Uterus (tissue), 3 donors: ENCODE measurements at regions not wholly inside any gene's neighbourhood (a gene's known extent, or its start where the extent isn't known, plus 50 kb on each side); places are given as distances from the start of the nearest gene placed in this dataset.
"Not testable (repeated sequence)": the region's sequence is repeated elsewhere in the genome, so short reads cannot be mapped to it uniquely, and the experiment has no call there.

Source experiments
- DNase-seq, 2 donors: peaks; one replicate each; pipeline ENCODE4 v3.0.0-alpha.2; 2019 to 2020
- H3K27ac ChIP-seq, 2 donors: fragments of 200-600 bp; sonication (generic); 1 replicate in 1 of 2; 2 replicates in 1 of 2; pipeline ENCODE4 v1.5.1; 2016 to 2018
- H3K27me3 ChIP-seq, 2 donors: fragments of 200-600 bp; sonication (generic); one replicate each; pipeline ENCODE4 v1.5.1; 2018 to 2019; ENCODE audit warnings: control low read depth in 1 of 2
- H3K36me3 ChIP-seq, 2 donors: fragments of 200-600 bp; sonication (generic); one replicate each; pipeline ENCODE4 v1.5.1; 2019; ENCODE audit warnings: control low read depth in 1 of 2
- H3K4me1 ChIP-seq, 2 donors: fragments of 200-600 bp; sonication (generic); one replicate each; pipeline ENCODE4 v1.5.1; 2018 to 2019; ENCODE audit warnings: control low read depth in 1 of 2
- H3K4me3 ChIP-seq, 2 donors: fragments of 200-600 bp; sonication (generic); 1 replicate in 1 of 2; 2 replicates in 1 of 2; pipeline ENCODE4 v1.5.1; 2018 to 2019; ENCODE audit warnings: mild to moderate bottlenecking in 1 of 2
- H3K9me3 ChIP-seq, 2 donors: fragments of 200-600 bp; sonication (generic); one replicate each; pipeline ENCODE4 v1.5.1; 2019; ENCODE audit warnings: control low read depth in 1 of 2
- CTCF ChIP-seq, 4 experiments: fragments of 200-600 bp in 2 of 4; fragments of 450-650 bp in 2 of 4; sonication (generic) in 2 of 4; IDR thresholded peaks; one replicate each; pipeline ENCODE4 v1.5.1; 2016 to 2019; ENCODE audit warnings: antibody characterized with exemption in 4 of 4, mild to moderate bottlenecking in 2 of 4, moderate library complexity in 1 of 4
- POLR2A ChIP-seq, 2 donors: fragments of 450-650 bp; IDR thresholded peaks; one replicate each; pipeline ENCODE4 v1.6.1; 2016; ENCODE audit warnings: antibody characterized with exemption in 2 of 2, mild to moderate bottlenecking in 1 of 2, moderate library complexity in 1 of 2
- intact Hi-C: fragments of 100-400 bp; cut with DNase I; formaldehyde crosslinking; loops from one replicate; pipeline ENCODE4 v1.15.1; 2023; ENCODE audit warnings: low total_unique reads
- donor health status: DM: yes; HTN: yes; CAD: no.

DNA sequence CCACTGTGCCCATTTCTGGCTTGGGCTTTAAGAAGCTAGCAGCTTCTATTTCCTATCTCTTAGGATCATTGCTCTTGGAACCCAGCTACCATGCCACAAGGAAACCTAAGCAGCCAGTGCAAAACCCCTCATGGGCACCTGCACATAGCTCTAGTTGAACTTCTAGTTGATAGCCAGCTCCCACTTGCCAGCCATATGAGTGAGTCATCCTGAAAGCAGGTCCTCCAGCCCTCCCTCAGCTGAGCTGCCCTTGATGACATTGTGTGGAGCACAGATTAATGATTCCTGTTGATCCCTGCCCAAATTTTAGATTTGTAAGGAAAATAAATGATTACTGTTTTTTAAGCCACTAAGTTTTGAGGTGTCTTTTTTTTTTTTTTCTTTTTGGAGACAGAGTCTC is 234.2 kb upstream of the FBXO33 start:
- intact Hi-C loops = no loop called here
- Histone ChIP-seq H3K4me3 (no peak overlapping the region), H3K36me3 (no peaks in the 10 kb centered on the region), H3K27ac (no peak overlapping the region), H3K27me3 (no peaks in the 10 kb centered on the region), H3K4me1 (no peaks in the 10 kb centered on the region), H3K9me3 (no peaks in the 10 kb centered on the region)
- DNase-seq = no peak
- TF ChIP-seq POLR2A (IDR thresholded peaks at IDR 0.05) = no peak
- TF ChIP-seq CTCF (IDR thresholded peaks at IDR 0.05) = no peak

DNA sequence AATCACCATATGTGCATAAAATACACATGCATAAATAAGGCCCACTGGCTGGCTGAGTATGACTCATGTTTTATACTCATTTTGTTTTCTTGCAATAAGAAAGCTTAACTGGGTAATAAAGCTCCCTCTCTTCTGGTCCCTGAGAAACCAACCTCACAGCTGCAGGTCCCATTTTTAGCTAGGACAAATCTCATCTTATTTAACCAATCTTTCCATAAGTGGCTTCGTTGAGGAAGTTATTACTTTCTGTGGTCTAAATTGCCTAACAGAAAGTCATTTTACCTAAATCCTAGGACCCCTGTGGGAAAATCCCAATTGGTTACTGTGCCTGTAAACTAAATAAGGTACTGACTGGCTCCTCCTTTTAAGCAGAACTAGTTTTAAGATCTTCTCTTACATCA is 232.8 kb upstream of the FBXO33 start:
- intact Hi-C loops = no loop called here
- H3K9me3 ChIP-seq = no peaks in the 10 kb centered on the region
- DNase-seq = no peak
- no peak overlapping the region for H3K27ac ChIP-seq
- TF ChIP-seq CTCF (IDR thresholded peaks at IDR 0.05) = no peak
- TF ChIP-seq POLR2A (IDR thresholded peaks at IDR 0.05) = no peak
- H3K4me1 ChIP-seq = no peaks in the 10 kb centered on the region
- H3K4me3 ChIP-seq = no peak overlapping the region
- no peaks in the 10 kb centered on the region for H3K36me3 ChIP-seq
- no peaks in the 10 kb centered on the region for H3K27me3 ChIP-seq

DNA sequence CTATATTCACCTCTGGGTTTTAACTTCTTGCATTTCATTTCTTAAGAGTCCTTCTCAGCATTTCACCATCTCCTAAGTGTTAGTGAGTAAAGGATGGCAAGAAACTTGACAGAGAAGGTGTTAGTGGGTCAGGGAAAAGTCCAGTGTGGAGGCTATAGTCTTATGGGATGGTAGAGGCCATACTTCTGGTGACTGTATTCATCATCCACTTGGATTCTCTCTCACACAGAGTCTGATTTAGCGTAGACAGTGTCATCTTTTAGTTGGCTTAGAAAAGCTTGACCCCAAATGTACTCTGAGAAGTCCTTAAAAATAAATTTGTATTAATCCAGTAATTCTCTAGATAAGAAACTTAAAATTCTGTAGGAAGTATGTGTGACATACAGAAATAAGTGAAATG is 232.4 kb upstream of the FBXO33 start:
- intact Hi-C loops = no loop called here
- Histone ChIP-seq H3K9me3 (no peaks in the 10 kb centered on the region), H3K27me3 (no peaks in the 10 kb centered on the region), H3K36me3 (no peaks in the 10 kb centered on the region), H3K4me3 (no peak overlapping the region), H3K27ac (no peak overlapping the region), H3K4me1 (no peaks in the 10 kb centered on the region)
- TF ChIP-seq POLR2A (IDR thresholded peaks at IDR 0.05) (no peak), CTCF (IDR thresholded peaks at IDR 0.05) (no peak)
- no peak for DNase-seq

DNA sequence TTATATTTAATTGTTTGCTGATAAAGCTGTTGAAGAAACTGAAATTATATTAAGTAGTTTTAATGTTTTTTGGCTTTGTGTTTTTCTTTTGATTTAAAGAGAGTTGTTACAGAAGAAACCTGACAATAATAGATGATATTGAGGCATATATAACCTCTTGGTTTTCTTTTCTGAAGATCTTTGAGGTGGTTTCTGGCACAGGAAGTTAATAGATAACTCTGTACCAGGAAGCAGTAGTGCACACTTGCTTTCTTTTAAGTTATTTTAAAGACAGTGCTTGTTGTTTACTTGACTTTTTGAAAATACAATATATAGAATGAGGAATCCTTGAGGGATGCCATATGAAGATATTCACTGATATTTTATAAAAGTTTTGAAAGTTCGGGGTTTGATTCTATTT is 209.0 kb upstream of the FBXO33 start:
- Histone ChIP-seq H3K27me3 (no peaks in the 10 kb centered on the region), H3K36me3 (no peaks in the 10 kb centered on the region), H3K9me3 (no peaks in the 10 kb centered on the region), H3K27ac (no peak overlapping the region), H3K4me1 (no peaks in the 10 kb centered on the region), H3K4me3 (no peak overlapping the region)
- intact Hi-C loops = no loop called here
- TF ChIP-seq CTCF (IDR thresholded peaks at IDR 0.05) (no peak), POLR2A (IDR thresholded peaks at IDR 0.05) (no peak)
- no peak for DNase-seq

DNA sequence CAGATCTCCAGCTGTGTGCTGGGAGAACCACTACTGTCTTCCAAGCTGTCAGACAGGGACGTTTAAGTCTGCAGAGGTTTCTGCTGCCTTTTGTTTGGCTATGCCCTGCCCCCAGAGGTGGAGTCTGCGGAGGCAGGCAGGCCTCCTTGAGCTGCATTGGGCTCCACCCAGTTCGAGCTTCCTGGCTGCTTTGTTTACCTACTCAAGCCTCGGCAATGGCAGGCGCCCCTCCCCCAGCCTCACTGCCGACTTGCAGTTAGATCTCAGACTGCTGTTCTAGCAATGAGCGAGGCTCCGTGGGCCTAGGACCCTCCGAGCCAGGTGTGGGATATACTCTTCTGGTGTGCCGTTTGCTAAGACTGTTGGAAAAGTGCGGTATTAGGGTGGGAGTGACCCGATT is 206.8 kb upstream of the FBXO33 start:
- DNase-seq, H3K27me3 ChIP-seq, intact Hi-C loops, H3K4me3 ChIP-seq, H3K36me3 ChIP-seq, H3K27ac ChIP-seq, H3K9me3 ChIP-seq, H3K4me1 ChIP-seq: not testable (repeated sequence)

DNA sequence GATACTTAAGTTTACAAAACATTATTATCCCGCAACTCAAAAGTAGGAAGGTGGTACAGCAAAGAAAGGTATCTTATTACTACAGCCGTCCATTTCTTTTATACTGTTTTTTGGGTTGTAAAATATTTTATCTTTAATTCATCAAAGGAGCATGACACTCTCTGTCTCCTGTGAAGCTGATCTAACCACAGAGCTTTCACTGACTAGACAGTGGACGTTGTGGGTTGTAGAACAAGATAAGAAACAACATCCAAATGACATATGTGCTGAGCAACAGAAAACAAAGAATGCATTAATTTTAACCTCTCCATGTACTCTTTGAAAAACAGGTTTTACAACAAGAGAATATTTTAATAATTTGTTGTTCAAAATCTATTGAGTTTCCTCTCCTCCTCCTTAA is 195.9 kb upstream of the FBXO33 start:
- Histone ChIP-seq H3K4me3 (no peak overlapping the region), H3K4me1 (no peaks in the 10 kb centered on the region)
- no peak for DNase-seq

More for the DNA sequence above, 195.9 kb upstream of the FBXO33 start:
- intact Hi-C loops = no loop called here
- Histone ChIP-seq H3K36me3 (no peaks in the 10 kb centered on the region), H3K27me3 (no peaks in the 10 kb centered on the region), H3K27ac (no peak overlapping the region), H3K9me3 (no peaks in the 10 kb centered on the region)
- TF ChIP-seq POLR2A (IDR thresholded peaks at IDR 0.05) (no peak), CTCF (IDR thresholded peaks at IDR 0.05) (no peak)
